SK-N-MC (cell line): ENCODE measurements at regions not wholly inside any gene's neighbourhood (a gene's known extent, or its start where the extent isn't known, plus 50 kb on each side); places are given as distances from the start of the nearest gene placed in this dataset.
"Not testable (repeated sequence)": the region's sequence is repeated elsewhere in the genome, so short reads cannot be mapped to it uniquely, and the experiment has no call there.

Experiments used
- DNase-seq: peaks from one replicate; pipeline ENCODE4 v3.0.0-alpha.2; 2011; ENCODE audit warnings: low read depth, low spot score
- H3K27ac ChIP-seq: fragments of 200-600 bp; sonication (generic); 2 replicates; pipeline ENCODE4 v1.5.1; 2016; ENCODE audit warnings: mixed run types
- H3K36me3 ChIP-seq: fragments of 200-600 bp; sonication (generic); 2 replicates; pipeline ENCODE4 v1.6.1; 2017; ENCODE audit warnings: antibody characterized with exemption, low read length, mixed read lengths; ENCODE audit not compliant: insufficient read depth
- H3K4me3 ChIP-seq: fragments of 200-600 bp; sonication (generic); 2 replicates; pipeline ENCODE4 v1.5.1; 2016
- H3K9ac ChIP-seq: fragments of 200-600 bp; sonication (generic); 2 replicates; pipeline ENCODE4 v1.8.0; 2017; ENCODE audit warnings: mixed run types, mixed read lengths; ENCODE audit not compliant: insufficient read length
- H3K9me3 ChIP-seq: fragments of 200-600 bp; sonication (generic); 2 replicates; pipeline ENCODE4 v1.6.1; 2017; ENCODE audit warnings: low read depth, mild to moderate bottlenecking, antibody characterized with exemption, low read length, moderate library complexity, mixed read lengths
- EZH2 ChIP-seq: fragments of 200-600 bp; sonication (generic); IDR thresholded peaks from one replicate; pipeline ENCODE4 v1.6.1; 2017; ENCODE audit warnings: antibody characterized with exemption
- FOXP2 ChIP-seq: optimal IDR thresholded peaks from 2 replicates; pipeline ENCODE3; 2011; ENCODE audit warnings: mild to moderate bottlenecking, moderate library complexity; ENCODE audit not compliant: insufficient read depth; ENCODE audit errors: extremely low read length, control extremely low read depth
- POLR2AphosphoS5 ChIP-seq: IDR thresholded peaks from 2 replicates; pipeline ENCODE4 v1.6.1; 2012; ENCODE audit warnings: mild to moderate bottlenecking, low read depth, low read length, borderline replicate concordance

DNA sequence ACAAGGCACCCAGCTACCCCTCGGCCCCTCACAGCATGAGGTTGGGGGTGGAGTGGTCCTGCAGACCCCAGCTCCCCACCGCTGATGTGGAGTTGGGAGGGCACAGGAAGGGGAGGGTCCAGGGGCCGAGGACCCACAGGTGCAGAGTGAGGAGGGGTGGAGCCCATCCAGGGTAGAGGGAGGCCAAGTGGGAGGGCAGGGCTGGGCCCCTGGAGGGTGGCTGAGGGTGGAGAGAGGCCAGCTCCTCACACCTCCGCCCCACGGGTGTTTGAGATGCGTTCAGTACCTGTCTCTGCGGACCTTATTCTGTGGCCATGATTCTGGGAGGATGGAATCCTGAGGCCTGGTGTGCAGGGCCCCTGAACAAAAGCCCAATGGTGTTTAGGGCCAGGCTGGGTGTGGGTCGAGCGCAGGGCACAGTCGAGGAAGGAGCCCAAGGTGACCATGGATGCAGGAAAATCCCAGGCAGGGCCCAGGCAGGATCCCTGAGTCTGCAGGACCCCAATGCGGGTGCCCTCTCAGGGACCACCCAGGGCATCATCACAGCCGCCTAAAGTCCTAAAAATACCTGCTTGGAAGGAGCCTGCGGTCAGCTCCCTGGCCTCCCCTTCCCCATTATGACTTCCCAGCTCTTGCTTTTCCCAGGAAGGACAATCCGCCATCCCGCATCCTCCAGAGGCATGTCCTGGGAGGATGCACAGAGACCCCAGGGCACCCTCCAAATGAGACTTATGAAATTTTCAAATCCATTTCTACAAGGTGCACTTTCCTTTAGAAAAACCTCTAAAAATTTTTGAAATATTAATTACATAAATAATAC lies 377.1 kb upstream of the SFSWAP start:
- no peak overlapping the region for H3K27ac ChIP-seq
- DNase-seq: no peak
- no peak overlapping the region for H3K4me3 ChIP-seq
- no peak overlapping the region for H3K9ac ChIP-seq
- H3K9me3 ChIP-seq: no peaks in the 10 kb centered on the region
- TF ChIP-seq POLR2AphosphoS5 (no peak), FOXP2 (no peak), EZH2 (no peak)
- H3K36me3 ChIP-seq: no peaks in the 10 kb centered on the region

DNA sequence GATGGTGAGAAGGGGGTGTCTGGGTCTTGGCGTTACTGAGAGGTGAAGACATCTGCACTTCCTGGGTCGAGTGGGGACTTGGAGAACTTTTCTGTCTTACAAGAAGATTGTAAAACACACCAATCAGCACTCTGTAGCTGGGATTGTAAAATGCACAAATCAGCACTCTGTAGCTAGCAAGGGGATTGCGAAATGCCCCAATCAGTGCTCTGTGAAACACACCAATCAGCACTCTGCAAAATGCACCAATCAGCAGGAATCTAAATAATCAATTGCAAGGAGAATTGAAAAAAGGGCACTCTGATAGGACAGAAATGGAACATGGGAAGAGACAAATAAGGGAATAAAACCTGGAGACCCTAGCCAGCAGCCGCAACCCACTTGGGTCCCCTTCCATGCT lies 376.1 kb upstream of the SFSWAP start:
- no peak for TF ChIP-seq POLR2AphosphoS5
- no peak for TF ChIP-seq EZH2
- no peak for TF ChIP-seq FOXP2
- H3K36me3 ChIP-seq: no peaks in the 10 kb centered on the region
- no peak for DNase-seq
- H3K9me3 ChIP-seq: no peaks in the 10 kb centered on the region
- H3K9ac ChIP-seq: no peak overlapping the region
- H3K27ac ChIP-seq: no peak overlapping the region
- no peak overlapping the region for H3K4me3 ChIP-seq

DNA sequence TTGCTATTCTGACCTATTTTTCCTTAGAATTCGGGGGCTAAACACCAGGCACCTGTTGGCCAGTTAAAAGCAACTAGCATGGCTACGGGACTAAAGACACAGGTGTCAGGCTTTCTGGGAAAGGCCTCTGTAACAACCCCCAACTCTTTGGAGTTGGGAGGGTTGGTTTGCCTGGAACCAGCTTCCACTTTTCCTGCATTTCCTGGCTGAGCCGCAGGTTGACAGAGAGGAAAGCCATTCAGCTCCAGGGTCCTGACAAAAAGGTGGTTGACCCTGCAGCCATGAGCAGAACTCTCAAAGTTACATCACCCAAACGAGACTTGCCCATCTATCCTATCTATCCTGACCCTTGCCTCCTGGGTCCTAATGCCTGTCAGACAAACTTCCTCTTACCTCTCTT lies 375.4 kb upstream of the SFSWAP start:
- Histone ChIP-seq H3K36me3 (no peaks in the 10 kb centered on the region), H3K9me3 (no peaks in the 10 kb centered on the region), H3K9ac (no peak overlapping the region), H3K27ac (no peak overlapping the region), H3K4me3 (no peak overlapping the region)
- TF ChIP-seq FOXP2: no peak
- TF ChIP-seq POLR2AphosphoS5: no peak
- no peak for TF ChIP-seq EZH2
- no peak for DNase-seq

DNA sequence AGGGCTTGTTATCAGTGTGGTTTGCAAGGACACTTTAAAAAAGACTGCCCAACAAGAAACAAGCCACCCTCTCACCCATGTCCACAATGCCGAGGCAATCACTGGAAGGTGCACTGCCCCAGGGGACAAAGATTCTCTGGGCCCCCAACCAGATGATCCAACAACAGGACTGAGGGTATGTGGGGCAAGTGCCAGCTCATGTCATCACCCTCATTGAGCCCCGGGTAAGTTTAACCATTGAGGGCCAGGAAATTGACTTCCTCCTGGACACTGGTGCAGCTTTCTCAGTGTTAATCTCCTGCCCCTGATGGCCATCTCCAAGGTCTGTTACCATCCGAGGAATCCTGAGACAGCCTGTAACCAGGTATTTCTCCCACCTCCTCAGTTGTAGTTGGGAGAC lies 373.0 kb upstream of the SFSWAP start:
- not testable (repeated sequence) for H3K4me3 ChIP-seq, H3K27ac ChIP-seq, H3K9me3 ChIP-seq, DNase-seq, H3K9ac ChIP-seq, H3K36me3 ChIP-seq

DNA sequence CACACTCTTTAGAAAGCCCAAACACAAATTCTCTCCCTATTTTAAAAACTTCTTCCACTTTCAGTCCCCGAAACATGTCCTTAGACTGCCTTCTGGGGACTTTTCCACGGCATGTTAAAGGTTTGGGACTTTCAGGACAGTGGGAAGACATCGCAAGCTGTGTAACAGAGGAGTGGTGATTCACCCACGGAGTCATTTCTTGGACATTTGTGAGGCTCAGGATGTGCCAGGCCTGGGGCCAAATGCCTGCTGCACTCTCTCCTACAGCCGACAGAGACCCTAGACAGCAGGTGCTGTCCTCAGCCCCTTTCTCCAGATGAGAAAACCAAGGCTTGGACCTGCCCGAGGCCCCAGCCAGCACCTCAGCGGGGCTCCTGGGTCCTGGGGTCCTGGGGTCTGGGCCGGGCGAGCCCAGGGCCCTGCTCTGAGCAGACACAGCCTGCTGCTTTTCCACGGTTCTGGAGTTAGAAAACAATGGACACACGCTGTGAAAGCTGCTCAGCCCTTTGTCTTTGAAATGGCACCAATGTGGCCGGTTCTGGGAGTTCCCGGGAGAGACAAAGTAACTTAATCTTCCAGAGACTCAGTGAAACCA lies 370.2 kb upstream of the SFSWAP start:
- H3K4me3 ChIP-seq: no peak overlapping the region
- no peak overlapping the region for H3K9ac ChIP-seq
- no peaks in the 10 kb centered on the region for H3K9me3 ChIP-seq
- H3K27ac ChIP-seq: no peak overlapping the region
- no peak for DNase-seq
- no peak for TF ChIP-seq FOXP2
- no peak for TF ChIP-seq EZH2
- TF ChIP-seq POLR2AphosphoS5: no peak
- no peaks in the 10 kb centered on the region for H3K36me3 ChIP-seq

DNA sequence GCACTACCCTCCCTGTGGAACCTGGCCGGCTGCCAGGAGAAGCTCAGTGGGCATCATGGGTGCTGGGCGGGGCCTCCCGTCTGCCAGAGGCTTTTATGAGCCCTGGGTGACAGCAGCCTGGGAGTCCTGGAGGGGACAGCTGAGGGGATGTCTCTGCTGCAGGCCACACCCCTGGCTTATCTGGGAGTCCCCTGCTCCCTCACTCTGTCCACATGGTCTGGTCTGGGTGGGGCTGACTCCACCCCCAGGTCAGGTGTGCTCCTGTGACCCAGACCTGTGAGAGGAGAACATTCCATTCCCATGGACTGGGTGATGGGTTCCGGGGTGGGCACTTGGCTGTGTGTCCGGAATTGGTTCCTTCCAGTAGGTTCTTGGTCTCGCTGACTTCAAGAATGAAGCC lies 369.3 kb upstream of the SFSWAP start:
- H3K4me3 ChIP-seq, H3K9me3 ChIP-seq: not testable (repeated sequence)

DNA sequence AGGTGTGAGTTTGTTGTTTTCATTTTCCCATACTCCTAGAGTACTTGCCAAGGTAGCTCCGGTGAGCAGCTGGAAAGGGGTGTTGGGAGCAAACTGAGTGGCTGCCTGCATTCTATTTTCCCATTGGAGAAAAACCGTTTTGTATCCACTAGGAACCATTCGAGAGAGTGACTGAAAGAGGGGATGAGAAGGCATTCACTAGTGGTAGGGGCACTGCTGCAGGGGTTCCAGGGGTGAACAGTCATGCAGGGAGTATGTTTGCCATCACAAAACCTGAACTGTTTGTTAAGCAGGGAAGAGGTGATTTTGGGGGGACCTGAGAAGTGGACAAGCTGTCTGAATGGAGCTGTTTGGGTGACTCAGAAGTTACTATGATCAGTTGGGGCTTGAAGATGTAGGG lies 367.5 kb upstream of the SFSWAP start:
- not testable (repeated sequence) for H3K4me3 ChIP-seq, H3K36me3 ChIP-seq, H3K9me3 ChIP-seq, H3K27ac ChIP-seq, H3K9ac ChIP-seq, DNase-seq

More for the DNA sequence above, 369.3 kb upstream of the SFSWAP start:
- H3K27ac ChIP-seq, DNase-seq, H3K36me3 ChIP-seq, H3K9ac ChIP-seq: not testable (repeated sequence)

DNA sequence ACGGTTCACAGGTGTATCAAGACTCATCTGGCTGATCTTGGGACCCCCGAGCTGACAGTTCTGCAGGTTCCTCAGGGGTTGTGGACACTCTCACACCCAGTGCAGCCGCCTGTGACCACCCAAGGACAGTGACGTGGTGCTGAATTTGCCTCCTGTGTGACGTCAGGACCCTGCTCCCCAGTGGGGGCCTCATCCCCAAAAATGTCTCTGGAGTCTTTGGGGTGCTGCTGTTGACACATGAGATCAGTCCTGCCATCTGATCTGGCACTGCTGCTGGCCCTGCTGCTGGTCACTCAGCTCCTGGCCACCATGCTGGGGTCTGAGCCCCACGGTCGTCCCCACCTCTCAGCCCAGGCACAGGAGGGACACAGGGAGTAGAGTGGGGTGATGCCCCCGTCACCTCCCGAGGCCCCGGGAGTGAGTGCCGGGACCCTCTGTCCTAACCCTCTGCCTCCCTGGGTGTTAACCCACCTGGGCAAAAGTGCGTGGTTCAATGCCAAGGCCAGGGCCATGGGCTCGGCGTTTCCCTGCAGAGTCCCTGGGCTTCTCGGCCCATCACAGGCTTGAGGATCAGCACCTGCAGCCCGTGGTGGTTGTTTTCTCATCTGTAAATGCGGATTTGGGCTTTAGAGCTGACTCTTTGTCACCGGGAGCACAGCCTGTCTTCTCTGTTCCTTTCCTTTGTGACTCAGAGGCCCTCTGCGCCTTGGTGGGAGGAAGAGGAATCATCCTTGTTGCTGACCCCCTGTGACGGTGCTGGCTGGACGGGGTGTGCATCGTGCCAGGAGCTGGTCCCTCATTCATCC lies 366.0 kb upstream of the SFSWAP start:
- H3K27ac ChIP-seq, DNase-seq, H3K36me3 ChIP-seq, H3K4me3 ChIP-seq, H3K9me3 ChIP-seq, H3K9ac ChIP-seq: not testable (repeated sequence)
